Neuronal stem cell (in vitro differentiated cells): ENCODE measurements at regions not wholly inside any gene's neighbourhood (a gene's known extent, or its start where the extent isn't known, plus 50 kb on each side); places are given as distances from the start of the nearest gene placed in this dataset.

Experiments
- DNase-seq: peaks from one replicate; pipeline ENCODE4 v3.0.0-alpha.2; 2013; ENCODE audit warnings: low spot score
- H2AFZ ChIP-seq: one replicate; pipeline ENCODE4 v1.6.1; 2013; ENCODE audit warnings: mild to moderate bottlenecking, low read length, inconsistent platforms
- H2AK5ac ChIP-seq: 2 replicates; pipeline ENCODE4 v1.6.1; 2013; ENCODE audit warnings: low read depth, mild to moderate bottlenecking, inconsistent platforms, low read length, moderate library complexity, mixed read lengths
- H2BK120ac ChIP-seq: 2 replicates; pipeline ENCODE4 v1.6.1; 2013; ENCODE audit warnings: low read depth, mild to moderate bottlenecking, inconsistent platforms, low read length, moderate library complexity, mixed read lengths
- H2BK12ac ChIP-seq: one replicate; pipeline ENCODE4 v1.6.1; 2013; ENCODE audit warnings: low read length, inconsistent platforms
- H2BK15ac ChIP-seq: 2 replicates; pipeline ENCODE4 v1.6.1; 2013; ENCODE audit warnings: mild to moderate bottlenecking, low read length, inconsistent platforms, mixed read lengths
- H2BK5ac ChIP-seq: one replicate; pipeline ENCODE4 v1.6.1; 2013; ENCODE audit warnings: inconsistent platforms, mild to moderate bottlenecking, low read length, moderate library complexity
- H3K14ac ChIP-seq: one replicate; pipeline ENCODE4 v1.6.1; 2013; ENCODE audit warnings: low read length, inconsistent platforms
- H3K18ac ChIP-seq: 2 replicates; pipeline ENCODE4 v1.6.1; 2013; ENCODE audit warnings: low read length, inconsistent platforms
- H3K23ac ChIP-seq: 2 replicates; pipeline ENCODE4 v1.6.1; 2013; ENCODE audit warnings: low read depth, mild to moderate bottlenecking, mixed read lengths, low read length, inconsistent platforms; ENCODE audit not compliant: poor library complexity
- H3K27ac ChIP-seq: replicated peaks from 3 replicates; pipeline ENCODE4 v1.5.1; 2013; ENCODE audit warnings: low read length, inconsistent platforms
- H3K27me3 ChIP-seq, 3 experiments: 2 replicates each; pipeline ENCODE4 v1.6.1; 2013; ENCODE audit warnings: low read length in 3 of 3, mild to moderate bottlenecking in 2 of 3, inconsistent platforms in 1 of 3, low read depth in 1 of 3, mixed read lengths in 1 of 3, moderate library complexity in 1 of 3; ENCODE audit not compliant: control insufficient read depth in 3 of 3, insufficient read depth in 3 of 3
- H3K36me3 ChIP-seq, 2 donors: replicated peaks in 1 of 2; 2 replicates each; pipeline ENCODE4 v1.6.1; 2013; ENCODE audit warnings: low read length in 2 of 2; ENCODE audit not compliant: control insufficient read depth in 2 of 2, insufficient read depth in 2 of 2
- H3K4ac ChIP-seq: 2 replicates; pipeline ENCODE4 v1.6.1; 2013; ENCODE audit warnings: inconsistent platforms, mild to moderate bottlenecking, low read length, moderate library complexity
- H3K4me1 ChIP-seq, 2 donors: 1 replicate in 1 of 2; 2 replicates in 1 of 2; pipeline ENCODE4 v1.6.1; 2013; ENCODE audit warnings: low read length in 2 of 2, low read depth in 1 of 2; ENCODE audit not compliant: control insufficient read depth in 2 of 2, insufficient read depth in 1 of 2
- H3K4me2 ChIP-seq: one replicate; pipeline ENCODE4 v1.6.1; 2013; ENCODE audit warnings: mild to moderate bottlenecking, low read length, inconsistent platforms; ENCODE audit not compliant: insufficient read depth, poor library complexity, severe bottlenecking
- H3K4me3 ChIP-seq, 2 donors: 2 replicates each; pipeline ENCODE4 v1.5.1; 2013; ENCODE audit warnings: low read length in 2 of 2, mild to moderate bottlenecking in 2 of 2, inconsistent platforms in 1 of 2, moderate library complexity in 1 of 2
- H3K79me1 ChIP-seq: one replicate; pipeline ENCODE4 v1.6.1; 2013; ENCODE audit warnings: low read depth, mild to moderate bottlenecking, inconsistent platforms, low read length, moderate library complexity
- H3K9ac ChIP-seq: one replicate; pipeline ENCODE4 v1.6.1; 2013; ENCODE audit warnings: mild to moderate bottlenecking, low read depth, low read length, inconsistent platforms; ENCODE audit not compliant: poor library complexity
- H3K9me3 ChIP-seq, 2 donors: replicated peaks in 1 of 2; 2 replicates each; pipeline versions ENCODE3 to v1.6.1; 2013; ENCODE audit warnings: low read length in 2 of 2, mild to moderate bottlenecking in 2 of 2, inconsistent platforms in 1 of 2, low read depth in 1 of 2, mixed read lengths in 1 of 2, moderate library complexity in 1 of 2; ENCODE audit not compliant: control insufficient read depth in 2 of 2, insufficient read depth in 1 of 2
- H4K8ac ChIP-seq: one replicate; pipeline ENCODE4 v1.6.1; 2013; ENCODE audit warnings: low read depth, mild to moderate bottlenecking, inconsistent platforms, low read length, moderate library complexity
- H4K91ac ChIP-seq: one replicate; pipeline ENCODE4 v1.6.1; 2013; ENCODE audit warnings: low read length, low read depth, mild to moderate bottlenecking, inconsistent platforms; ENCODE audit not compliant: poor library complexity
- WGBS, 2 donors: extraction: QIAGEN DNeasy Blood & Tissue Kit; methylation state at CpG; one replicate each; pipeline ENCODE4 v1.1.7; 2013; ENCODE audit warnings: missing lambda C conversion rate in 2 of 2, mixed read lengths in 1 of 2; ENCODE audit not compliant: insufficient read length in 2 of 2, insufficient replicate concordance in 1 of 2; ENCODE audit errors: extremely low coverage in 2 of 2; 5-methylcytosine and 5-hydroxymethylcytosine counted together

GRCh38 chr10:47060356-47060755, 149.1 kb downstream of the PTPN20 start:
- no peak overlapping the region for H2AFZ ChIP-seq
- H3K18ac ChIP-seq: no peak overlapping the region
- no peak overlapping the region for H2AK5ac ChIP-seq
- H3K79me1 ChIP-seq: no peaks in the 10 kb centered on the region
- H3K4me1 ChIP-seq: no peaks in the 10 kb centered on the region
- no peak for DNase-seq
- no peak overlapping the region for H4K8ac ChIP-seq
- H3K9me3 ChIP-seq: no peaks in the 10 kb centered on the region
- no peak overlapping the region for H3K4me2 ChIP-seq
- WGBS, 2 donors: no CpG with 5 or more reads among the region's 5 CpGs
- H2BK15ac ChIP-seq: no peak overlapping the region
- no peak overlapping the region for H3K9ac ChIP-seq
- no peak overlapping the region for H3K4ac ChIP-seq
- H3K27ac ChIP-seq: no peak overlapping the region
- H3K4me3 ChIP-seq: no peak overlapping the region
- H4K91ac ChIP-seq: no peak overlapping the region
- H3K14ac ChIP-seq: no peak overlapping the region
- H2BK120ac ChIP-seq: no peak overlapping the region
- H2BK5ac ChIP-seq: no peak overlapping the region
- no peak overlapping the region for H3K23ac ChIP-seq
- H3K27me3 ChIP-seq: no peaks in the 10 kb centered on the region
- no peaks in the 10 kb centered on the region for H3K36me3 ChIP-seq
- H2BK12ac ChIP-seq: no peak overlapping the region

GRCh38 chr10:47060993-47061500, 149.8 kb downstream of the PTPN20 start:
- no peak overlapping the region for H2AK5ac ChIP-seq
- no peaks in the 10 kb centered on the region for H3K9me3 ChIP-seq

GRCh38 chr10:47061776-47062175, 150.5 kb downstream of the PTPN20 start:
- H3K9me3 ChIP-seq: no peaks in the 10 kb centered on the region
- H3K18ac ChIP-seq: no peak overlapping the region
- no peak overlapping the region for H3K9ac ChIP-seq
- no peak overlapping the region for H4K8ac ChIP-seq
- H3K36me3 ChIP-seq: no peaks in the 10 kb centered on the region
- H2AK5ac ChIP-seq: no peak overlapping the region
- H3K27ac ChIP-seq: no peak overlapping the region
- no peak overlapping the region for H4K91ac ChIP-seq
- no peak overlapping the region for H2BK5ac ChIP-seq
- H2BK12ac ChIP-seq: no peak overlapping the region
- H3K4me3 ChIP-seq: no peak overlapping the region
- H3K27me3 ChIP-seq: no peaks in the 10 kb centered on the region
- no peak overlapping the region for H3K14ac ChIP-seq
- no peak overlapping the region for H2BK15ac ChIP-seq
- WGBS, 2 donors: no CpG with 5 or more reads among the region's 3 CpGs
- no peaks in the 10 kb centered on the region for H3K79me1 ChIP-seq
- no peaks in the 10 kb centered on the region for H3K4me1 ChIP-seq
- no peak overlapping the region for H2AFZ ChIP-seq
- H3K4me2 ChIP-seq: no peak overlapping the region
- no peak overlapping the region for H3K4ac ChIP-seq
- no peak for DNase-seq
- H2BK120ac ChIP-seq: no peak overlapping the region
- H3K23ac ChIP-seq: no peak overlapping the region

More at GRCh38 chr10:47060993-47061500, 149.8 kb downstream of the PTPN20 start:
- DNase-seq: no peak
- Histone ChIP-seq H2BK5ac (no peak overlapping the region), H3K4me3 (no peak overlapping the region), H4K8ac (no peak overlapping the region), H2BK15ac (no peak overlapping the region), H4K91ac (no peak overlapping the region), H3K23ac (no peak overlapping the region), H2AFZ (no peak overlapping the region), H3K4ac (no peak overlapping the region), H3K79me1 (no peaks in the 10 kb centered on the region), H3K27ac (no peak overlapping the region), H3K4me1 (no peaks in the 10 kb centered on the region), H3K27me3 (no peaks in the 10 kb centered on the region), H3K9ac (no peak overlapping the region), H3K36me3 (no peaks in the 10 kb centered on the region), H3K14ac (no peak overlapping the region), H2BK12ac (no peak overlapping the region), H3K4me2 (no peak overlapping the region), H3K18ac (no peak overlapping the region), H2BK120ac (no peak overlapping the region)
- no CpG with 5 or more reads among the region's 8 CpGs for WGBS, 2 donors

- WGBS, 2 donors: no CpG with 5 or more reads among the region's 12 CpGs
- Histone ChIP-seq H3K18ac (no peak overlapping the region), H4K91ac (no peak overlapping the region), H4K8ac (no peak overlapping the region), H3K4ac (no peak overlapping the region), H2BK5ac (no peak overlapping the region), H2AFZ (no peak overlapping the region), H2BK120ac (no peak overlapping the region), H3K4me3 (no peak overlapping the region), H3K14ac (no peak overlapping the region), H3K27ac (no peak overlapping the region), H3K4me2 (no peak overlapping the region), H3K4me1 (no peaks in the 10 kb centered on the region), H2BK15ac (no peak overlapping the region), H3K36me3 (no peaks in the 10 kb centered on the region), H3K23ac (no peak overlapping the region), H2BK12ac (no peak overlapping the region), H3K9ac (no peak overlapping the region), H3K27me3 (no peaks in the 10 kb centered on the region), H3K9me3 (no peaks in the 10 kb centered on the region), H3K79me1 (no peaks in the 10 kb centered on the region), H2AK5ac (no peak overlapping the region)
- DNase-seq: no peak
Measured at GRCh38 chr10:47062441-47063200, 151.4 kb downstream of the PTPN20 start.
